GM12875 (cell line): ENCODE measurements at regions not wholly inside any gene's neighbourhood (a gene's known extent, or its start where the extent isn't known, plus 50 kb on each side); places are given as distances from the start of the nearest gene placed in this dataset.

Experiments
- H3K4me3 ChIP-seq: one replicate; pipeline ENCODE4 v1.5.1; 2011; ENCODE audit warnings: low read depth, low read length, control low read depth
- CTCF ChIP-seq: IDR thresholded peaks from 2 replicates; pipeline ENCODE4 v1.5.1; 2011; ENCODE audit warnings: low read depth, mild to moderate bottlenecking, control low read depth, inconsistent platforms, low read length, moderate library complexity, borderline replicate concordance; ENCODE audit not compliant: insufficient read depth

- TF ChIP-seq CTCF: no peak
- no peak overlapping the region for H3K4me3 ChIP-seq
Measured at GRCh38 chr18:71913641-71914040, 630.5 kb downstream of the CBLN2 start.

DNA sequence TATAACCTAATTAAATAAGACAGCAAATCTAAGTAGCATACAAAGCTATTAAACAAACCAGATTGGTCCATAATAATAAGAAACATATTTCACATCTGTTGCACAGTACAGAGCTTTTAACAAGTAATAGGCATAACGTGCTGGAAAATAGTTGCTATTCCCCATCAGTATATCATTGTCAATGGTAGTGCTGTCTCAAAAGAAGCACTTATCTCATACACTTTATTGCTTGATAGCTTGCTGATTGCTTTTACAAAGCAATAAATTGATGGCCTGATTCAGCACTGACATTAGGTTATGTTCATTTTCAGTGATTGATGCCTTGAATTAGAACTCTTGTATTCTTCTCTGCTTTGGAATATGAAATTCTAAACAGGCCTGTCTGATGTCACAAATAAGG is 641.7 kb downstream of the CBLN2 start:
- H3K4me3 ChIP-seq: no peak overlapping the region
- no peak for TF ChIP-seq CTCF

DNA sequence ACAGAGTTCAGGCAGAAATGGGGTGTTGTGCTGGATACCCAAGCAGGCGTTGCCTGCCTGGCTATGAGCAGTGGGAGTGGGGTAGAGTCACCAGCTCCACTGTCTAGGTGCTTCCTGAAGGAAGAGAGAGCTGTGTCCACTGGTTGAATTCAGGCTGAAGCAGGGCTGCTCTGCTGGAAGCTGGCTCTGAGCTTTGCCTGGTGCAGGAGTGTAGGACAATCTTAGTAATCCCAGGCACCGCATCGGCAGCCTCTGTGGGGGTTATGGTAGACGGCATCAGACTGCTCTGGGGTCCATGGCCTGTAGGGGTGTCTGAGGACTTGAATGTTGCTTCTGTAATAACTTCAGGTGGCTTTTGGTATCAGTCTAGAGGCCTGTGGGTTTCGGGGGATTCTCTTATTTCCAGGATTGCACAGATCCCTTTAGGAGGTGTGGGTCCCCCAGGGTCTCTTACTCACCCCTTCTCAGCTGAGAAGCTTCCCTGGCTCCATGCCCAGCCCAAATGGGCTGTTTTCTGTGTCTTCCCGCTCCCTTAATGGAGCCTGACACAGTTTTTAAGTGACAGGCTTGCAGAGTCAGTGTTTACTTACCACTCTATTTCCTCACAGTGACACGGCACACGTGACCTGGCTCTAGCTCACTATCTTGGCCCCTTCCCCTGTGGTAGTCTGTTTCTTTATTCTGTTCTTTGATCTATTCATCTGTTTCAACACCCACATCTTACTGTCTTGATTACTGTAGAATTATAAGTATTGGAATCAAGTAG is 644.3 kb downstream of the CBLN2 start:
- no peak overlapping the region for H3K4me3 ChIP-seq
- no peak for TF ChIP-seq CTCF

GRCh38 chr18:71899183-71899582 is 645.0 kb downstream of the CBLN2 start:
- no peak overlapping the region for H3K4me3 ChIP-seq
- TF ChIP-seq CTCF: no peak

- no peak for TF ChIP-seq CTCF
- H3K4me3 ChIP-seq: no peak overlapping the region
Measured at GRCh38 chr18:71887509-71887908, 656.6 kb downstream of the CBLN2 start.

DNA sequence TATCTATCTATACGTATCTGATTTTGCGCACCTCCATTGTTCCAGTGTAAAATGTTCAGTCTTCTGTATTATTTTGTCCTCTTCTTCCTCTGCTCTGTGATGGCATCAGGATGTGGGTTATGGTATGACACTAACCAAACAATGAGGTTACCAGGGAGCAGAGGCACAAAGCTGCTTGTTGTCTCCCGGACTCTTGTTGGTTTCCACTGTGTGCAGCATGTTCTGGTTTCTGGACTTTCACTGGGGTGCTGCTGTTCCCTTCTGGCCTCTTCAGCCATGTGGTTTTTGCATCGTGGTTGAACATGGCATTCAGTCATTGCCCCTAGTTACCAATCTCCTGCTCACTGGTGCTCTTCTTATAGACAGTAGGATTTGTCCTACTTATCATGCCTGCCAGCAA is 665.9 kb downstream of the CBLN2 start:
- no peak for TF ChIP-seq CTCF
- no peak overlapping the region for H3K4me3 ChIP-seq

GRCh38 chr18:71873695-71874094 is 670.4 kb downstream of the CBLN2 start:
- no peak for TF ChIP-seq CTCF
- no peak overlapping the region for H3K4me3 ChIP-seq
